Endodermal cell (in vitro differentiated cells): ENCODE measurements at regions not wholly inside any gene's neighbourhood (a gene's known extent, or its start where the extent isn't known, plus 50 kb on each side); places are given as distances from the start of the nearest gene placed in this dataset.

Experiments used
- DNase-seq: peaks from one replicate; pipeline ENCODE4 v3.0.0-alpha.2; 2017
- H3K27ac ChIP-seq: 2 replicates; pipeline ENCODE4 v1.5.1; 2013; ENCODE audit warnings: mild to moderate bottlenecking, low read depth, low read length, moderate library complexity
- H3K27me3 ChIP-seq: 2 replicates; pipeline ENCODE4 v1.6.1; 2013; ENCODE audit warnings: mild to moderate bottlenecking, low read length, moderate library complexity; ENCODE audit not compliant: insufficient read depth, control insufficient read depth, poor library complexity, severe bottlenecking
- H3K36me3 ChIP-seq: 2 replicates; pipeline ENCODE4 v1.7.0; 2013; ENCODE audit warnings: mild to moderate bottlenecking, low read length, moderate library complexity; ENCODE audit not compliant: control insufficient read depth, insufficient read depth
- H3K4me1 ChIP-seq: one replicate; pipeline ENCODE4 v1.7.0; 2013; ENCODE audit warnings: low read length; ENCODE audit not compliant: control insufficient read depth, insufficient read depth
- H3K4me3 ChIP-seq: 2 replicates; pipeline ENCODE4 v1.5.1; 2013; ENCODE audit warnings: mild to moderate bottlenecking, low read length, moderate library complexity
- H3K9ac ChIP-seq: 2 replicates; pipeline ENCODE4 v1.6.1; 2013; ENCODE audit warnings: mild to moderate bottlenecking, low read length, moderate library complexity; ENCODE audit not compliant: poor library complexity, severe bottlenecking; ENCODE audit errors: extremely low read depth
- H3K9me3 ChIP-seq: 2 replicates; pipeline ENCODE4 v1.6.1; 2013; ENCODE audit warnings: mild to moderate bottlenecking, low read length, moderate library complexity; ENCODE audit not compliant: control insufficient read depth
- H3K27ac Mint-ChIP-seq: 2 replicates; pipeline ENCODE4 v1.8.0; 2020; ENCODE audit warnings: mixed read lengths
- H3K27me3 Mint-ChIP-seq: 2 replicates; pipeline ENCODE4 v1.8.0; 2021; ENCODE audit warnings: mild to moderate bottlenecking, mixed read lengths; ENCODE audit not compliant: insufficient read depth
- H3K36me3 Mint-ChIP-seq: 2 replicates; pipeline ENCODE4 v1.8.0; 2020; ENCODE audit warnings: low read depth, mixed read lengths
- H3K4me1 Mint-ChIP-seq: 2 replicates; pipeline ENCODE4 v1.8.0; 2020; ENCODE audit warnings: mixed read lengths
- H3K4me3 Mint-ChIP-seq: 2 replicates; pipeline ENCODE4 v1.8.0; 2020; ENCODE audit warnings: mild to moderate bottlenecking, moderate library complexity, mixed read lengths
- H3K9me3 Mint-ChIP-seq: 2 replicates; pipeline ENCODE4 v1.8.0; 2020; ENCODE audit warnings: mild to moderate bottlenecking, mixed read lengths
- CTCF ChIP-seq: fragments of 200-600 bp; sonication (generic); conservative IDR thresholded peaks from 2 replicates; pipeline ENCODE4 v1.5.0; 2021; ENCODE audit warnings: antibody characterized with exemption, mild to moderate bottlenecking
- WGBS, 2 experiments: methylation state at CpG; one replicate each; pipeline versions ENCODE4 v1.1.5 to v1.1.7; 2013; ENCODE audit warnings: missing lambda C conversion rate in 2 of 2, mixed read lengths in 1 of 2; ENCODE audit not compliant: insufficient coverage in 1 of 2, insufficient read length in 1 of 2; 5-methylcytosine and 5-hydroxymethylcytosine counted together

- TF ChIP-seq CTCF, result no peak
- Histone ChIP-seq H3K27ac (no peak overlapping the region), H3K27me3 (no peaks in the 10 kb centered on the region), H3K36me3 (no peaks in the 10 kb centered on the region), H3K9ac (no peak overlapping the region), H3K4me3 (no peak overlapping the region), H3K4me1 (peaks cover 37% of the 10 kb centered on the region), H3K9me3 (no peaks in the 10 kb centered on the region)
- H3K36me3 Mint-ChIP-seq, result no peaks in the 10 kb centered on the region
- no peak overlapping the region for H3K27ac Mint-ChIP-seq
- no peaks in the 10 kb centered on the region for H3K9me3 Mint-ChIP-seq
- DNase-seq, result no peak
- WGBS, 2 experiments, result 80 to 82% methylated on average over 1 of the region's 1 CpG
- peaks cover 49% of the 10 kb centered on the region for H3K4me1 Mint-ChIP-seq
- peaks cover 3% of the 10 kb centered on the region for H3K27me3 Mint-ChIP-seq
- H3K4me3 Mint-ChIP-seq, result no peak overlapping the region
Measured at GRCh38 chr1:234748713-234749112, 138.7 kb upstream of the IRF2BP2 start.

GRCh38 chr1:234748066-234748465, 138.1 kb upstream of the IRF2BP2 start:
- peaks cover 40% of the 10 kb centered on the region for H3K4me1 ChIP-seq
- DNase-seq, result no peak
- peaks cover 52% of the 10 kb centered on the region for H3K4me1 Mint-ChIP-seq
- H3K27ac Mint-ChIP-seq, result no peak overlapping the region
- H3K9ac ChIP-seq, result no peak overlapping the region
- H3K27ac ChIP-seq, result no peak overlapping the region
- no peaks in the 10 kb centered on the region for H3K27me3 ChIP-seq
- H3K36me3 Mint-ChIP-seq, result no peaks in the 10 kb centered on the region
- H3K9me3 Mint-ChIP-seq, result no peaks in the 10 kb centered on the region
- no peak overlapping the region for H3K4me3 Mint-ChIP-seq
- H3K27me3 Mint-ChIP-seq, result peaks cover 3% of the 10 kb centered on the region
- no peaks in the 10 kb centered on the region for H3K36me3 ChIP-seq
- WGBS, 2 experiments, result 94 to 96% methylated on average over 7 of the region's 7 CpGs
- TF ChIP-seq CTCF, result no peak
- no peaks in the 10 kb centered on the region for H3K9me3 ChIP-seq
- H3K4me3 ChIP-seq, result no peak overlapping the region

- Mint-ChIP-seq H3K4me3 (no peak overlapping the region), H3K36me3 (no peaks in the 10 kb centered on the region), H3K4me1 (peaks cover 45% of the 10 kb centered on the region), H3K27me3 (no peaks in the 10 kb centered on the region), H3K27ac (no peak overlapping the region), H3K9me3 (no peaks in the 10 kb centered on the region)
- Histone ChIP-seq H3K36me3 (no peaks in the 10 kb centered on the region), H3K9ac (no peak overlapping the region), H3K4me3 (no peak overlapping the region), H3K27ac (no peak overlapping the region), H3K9me3 (no peaks in the 10 kb centered on the region), H3K4me1 (peaks cover 29% of the 10 kb centered on the region), H3K27me3 (no peaks in the 10 kb centered on the region)
- 94 to 100% methylated on average over 6 to 9 of the region's 9 CpGs for WGBS, 2 experiments
- TF ChIP-seq CTCF, result no peak
- DNase-seq, result no peak
Measured at GRCh38 chr1:234746798-234747196, 136.8 kb upstream of the IRF2BP2 start.
